Suprapubic skin (tissue), 4 donors: ENCODE measurements at regions not wholly inside any gene's neighbourhood (a gene's known extent, or its start where the extent isn't known, plus 50 kb on each side); places are given as distances from the start of the nearest gene placed in this dataset.

Source experiments
- DNase-seq, 2 donors: peaks; one replicate each; pipeline ENCODE4 v3.0.0-alpha.2; 2019; ENCODE audit warnings: low spot score in 2 of 2
- H3K27ac ChIP-seq: fragments of 200-600 bp; sonication (generic); one replicate; pipeline ENCODE4 v1.5.1; 2019
- H3K27me3 ChIP-seq: fragments of 200-600 bp; sonication (generic); one replicate; pipeline ENCODE4 v1.5.1; 2019
- H3K36me3 ChIP-seq: fragments of 200-600 bp; sonication (generic); one replicate; pipeline ENCODE4 v1.5.1; 2019
- H3K4me1 ChIP-seq: fragments of 200-600 bp; sonication (generic); one replicate; pipeline ENCODE4 v1.5.1; 2019
- H3K4me3 ChIP-seq: fragments of 200-600 bp; sonication (generic); one replicate; pipeline ENCODE4 v1.5.1; 2019; ENCODE audit warnings: mild to moderate bottlenecking
- H3K9me3 ChIP-seq: fragments of 200-600 bp; sonication (generic); one replicate; pipeline ENCODE4 v1.5.1; 2019
- CTCF ChIP-seq, 2 donors: fragments of 200-600 bp in 1 of 2; fragments of 450-650 bp in 1 of 2; sonication (generic) in 1 of 2; IDR thresholded peaks; one replicate each; pipeline ENCODE4 v1.5.1; 2016 to 2019; ENCODE audit warnings: antibody characterized with exemption in 2 of 2, mild to moderate bottlenecking in 1 of 2, moderate library complexity in 1 of 2
- EP300 ChIP-seq: sonication (generic); formaldehyde crosslinking; IDR thresholded peaks from one replicate; pipeline ENCODE4 v1.6.1; 2017; ENCODE audit warnings: antibody characterized with exemption
- POLR2A ChIP-seq, 2 donors: fragments of 450-650 bp; IDR thresholded peaks; one replicate each; pipeline ENCODE4 v1.6.1; 2017; ENCODE audit warnings: antibody characterized with exemption in 2 of 2, mild to moderate bottlenecking in 2 of 2, moderate library complexity in 2 of 2
- POLR2AphosphoS5 ChIP-seq, 3 donors: sonication (generic); formaldehyde crosslinking; IDR thresholded peaks; one replicate each; pipeline ENCODE4 v1.6.1; 2017; ENCODE audit warnings: antibody characterized with exemption in 3 of 3
- WGBS: methylation state at CpG from one replicate; pipeline ENCODE4 v1.1.5; 2018; 5-methylcytosine and 5-hydroxymethylcytosine counted together

- H3K36me3 ChIP-seq = no peaks in the 10 kb centered on the region
- no peak overlapping the region for H3K27ac ChIP-seq
- H3K27me3 ChIP-seq = no peaks in the 10 kb centered on the region
- WGBS = 57% methylated on average over 5 of the region's 5 CpGs
- TF ChIP-seq POLR2AphosphoS5 (IDR thresholded peaks at IDR 0.05) = no peak
- no peak for TF ChIP-seq CTCF (IDR thresholded peaks at IDR 0.05)
- TF ChIP-seq EP300 = no peak
- TF ChIP-seq POLR2A (IDR thresholded peaks at IDR 0.05) = no peak
- no peaks in the 10 kb centered on the region for H3K9me3 ChIP-seq
- H3K4me1 ChIP-seq = no peaks in the 10 kb centered on the region
- DNase-seq = no peak
- H3K4me3 ChIP-seq = no peak overlapping the region
These were observed 110.9 kb upstream of the RMP24 start for GRCh38 chr18:35861367-35862118.

- Histone ChIP-seq H3K4me1 (no peaks in the 10 kb centered on the region), H3K4me3 (no peak overlapping the region), H3K27ac (no peak overlapping the region), H3K36me3 (no peaks in the 10 kb centered on the region), H3K9me3 (no peaks in the 10 kb centered on the region), H3K27me3 (no peaks in the 10 kb centered on the region)
- WGBS = 54% methylated on average over 4 of the region's 4 CpGs
- no peak for TF ChIP-seq CTCF (IDR thresholded peaks at IDR 0.05)
- TF ChIP-seq POLR2A (IDR thresholded peaks at IDR 0.05) = no peak
- no peak for TF ChIP-seq EP300
- no peak for TF ChIP-seq POLR2AphosphoS5 (IDR thresholded peaks at IDR 0.05)
- no peak for DNase-seq
These were observed 110.3 kb upstream of the RMP24 start for GRCh38 chr18:35862119-35862640.

- no peak overlapping the region for H3K27ac ChIP-seq
- H3K4me3 ChIP-seq = no peak overlapping the region
- H3K9me3 ChIP-seq = no peaks in the 10 kb centered on the region
- WGBS = 56% methylated on average over 1 of the region's 1 CpG
- TF ChIP-seq POLR2AphosphoS5 (IDR thresholded peaks at IDR 0.05) = no peak
- TF ChIP-seq CTCF (IDR thresholded peaks at IDR 0.05) = no peak
- TF ChIP-seq POLR2A (IDR thresholded peaks at IDR 0.05) = no peak
- no peak for TF ChIP-seq EP300
- DNase-seq = no peak
- no peaks in the 10 kb centered on the region for H3K4me1 ChIP-seq
- H3K27me3 ChIP-seq = no peaks in the 10 kb centered on the region
- no peaks in the 10 kb centered on the region for H3K36me3 ChIP-seq
These were observed 107.6 kb upstream of the RMP24 start for GRCh38 chr18:35864916-35865315.

- Histone ChIP-seq H3K36me3 (no peaks in the 10 kb centered on the region), H3K27ac (no peak overlapping the region), H3K4me3 (no peak overlapping the region), H3K27me3 (no peaks in the 10 kb centered on the region), H3K9me3 (no peaks in the 10 kb centered on the region), H3K4me1 (no peaks in the 10 kb centered on the region)
- DNase-seq = no peak
- TF ChIP-seq EP300 (no peak), POLR2AphosphoS5 (IDR thresholded peaks at IDR 0.05) (no peak), POLR2A (IDR thresholded peaks at IDR 0.05) (no peak), CTCF (IDR thresholded peaks at IDR 0.05) (no peak)
These were observed 103.6 kb upstream of the RMP24 start for GRCh38 chr18:35868915-35869314.

GRCh38 chr18:35871337-35871736 lies 101.1 kb upstream of the RMP24 start:
- WGBS = 69% methylated on average over 2 of the region's 2 CpGs
- no peaks in the 10 kb centered on the region for H3K27me3 ChIP-seq
- no peak for TF ChIP-seq POLR2A (IDR thresholded peaks at IDR 0.05)
- TF ChIP-seq CTCF (IDR thresholded peaks at IDR 0.05) = no peak
- TF ChIP-seq POLR2AphosphoS5 (IDR thresholded peaks at IDR 0.05) = no peak
- no peak for TF ChIP-seq EP300
- no peaks in the 10 kb centered on the region for H3K36me3 ChIP-seq
- no peak overlapping the region for H3K4me3 ChIP-seq
- no peak for DNase-seq
- H3K4me1 ChIP-seq = peaks cover 3% of the 10 kb centered on the region
- no peak overlapping the region for H3K27ac ChIP-seq
- no peaks in the 10 kb centered on the region for H3K9me3 ChIP-seq
